ENCODE measurements at regions not wholly inside any gene's neighbourhood (a gene's known extent, or its start where the extent isn't known, plus 50 kb on each side); places are given as distances from the start of the nearest gene placed in this dataset.
A peak's percentile ranks its signal among the peaks of the same experiment; 100 is the strongest.
"Not testable (repeated sequence)": the region's sequence is repeated elsewhere in the genome, so short reads cannot be mapped to it uniquely, and the experiment has no call there.

DNA sequence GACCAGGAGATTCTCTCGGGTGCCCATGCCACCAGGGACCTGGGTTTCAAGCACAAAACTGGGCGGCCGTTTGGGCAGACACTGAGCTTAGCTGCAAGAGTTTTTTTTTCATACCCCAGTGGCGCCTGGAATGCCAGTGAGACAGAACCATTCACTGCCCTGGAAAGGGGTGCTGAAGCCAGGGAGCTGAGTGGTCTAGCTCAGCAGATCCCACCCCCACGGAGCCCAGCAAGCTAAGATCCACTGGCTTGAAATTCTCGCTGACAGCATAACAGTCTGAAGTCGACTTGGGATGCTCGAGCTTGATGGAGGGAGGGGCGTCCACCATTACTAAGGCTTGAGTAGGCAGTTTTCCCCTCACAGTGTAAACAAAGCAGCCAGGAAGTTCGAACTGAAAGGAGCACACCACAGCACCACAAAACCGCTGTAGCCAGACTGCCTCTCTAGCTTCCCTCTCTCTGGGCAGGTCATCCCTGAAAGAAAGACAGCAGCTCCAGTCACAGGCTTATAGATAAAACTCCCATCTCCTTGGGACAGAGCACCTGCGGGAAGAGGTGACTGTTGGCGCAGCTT, 157.7 kb downstream of the GIPC2 start:
- DNase-seq; ATAC-seq; intact Hi-C loops (cut with micrococcal nuclease): not testable (repeated sequence)

- intact Hi-C loops (cut with micrococcal nuclease): no loop called here
- ATAC-seq (no peak), DNase-seq (no peak)
Observed at GRCh38 chr1:78210175-78210574, 164.4 kb downstream of the GIPC2 start.

DNA sequence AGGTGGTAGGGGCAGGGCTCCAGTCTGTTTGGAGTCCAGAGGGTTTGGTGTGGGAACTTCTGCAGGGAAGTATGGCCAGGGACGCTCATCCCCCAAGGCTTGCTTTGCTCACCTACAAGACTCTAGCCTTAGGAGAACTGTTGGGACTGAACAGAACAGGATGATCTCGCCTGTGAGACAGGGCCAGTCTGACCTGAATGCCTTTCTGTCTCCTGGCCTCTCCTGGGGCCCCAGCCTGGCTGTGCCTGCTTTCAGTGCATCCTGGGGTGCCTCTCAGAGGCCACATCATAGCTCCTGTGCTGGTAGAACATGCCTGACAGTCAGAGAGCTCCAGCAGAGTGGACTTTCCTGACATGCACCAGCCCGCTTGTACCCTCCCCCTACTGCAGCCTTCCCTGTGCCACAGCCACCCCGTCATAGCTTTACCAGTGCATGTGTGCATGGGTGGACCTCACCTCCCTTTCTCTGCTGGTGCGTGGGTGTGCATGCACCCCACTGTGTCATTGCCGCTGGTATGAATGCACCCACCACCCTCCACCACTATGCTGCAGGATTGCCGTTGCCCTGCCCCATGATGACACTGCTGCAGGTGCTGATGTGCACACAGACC, 165.8 kb downstream of the GIPC2 start:
- DNase-seq (no peak), ATAC-seq (no peak)
- intact Hi-C loops (cut with micrococcal nuclease): no loop called here

DNA sequence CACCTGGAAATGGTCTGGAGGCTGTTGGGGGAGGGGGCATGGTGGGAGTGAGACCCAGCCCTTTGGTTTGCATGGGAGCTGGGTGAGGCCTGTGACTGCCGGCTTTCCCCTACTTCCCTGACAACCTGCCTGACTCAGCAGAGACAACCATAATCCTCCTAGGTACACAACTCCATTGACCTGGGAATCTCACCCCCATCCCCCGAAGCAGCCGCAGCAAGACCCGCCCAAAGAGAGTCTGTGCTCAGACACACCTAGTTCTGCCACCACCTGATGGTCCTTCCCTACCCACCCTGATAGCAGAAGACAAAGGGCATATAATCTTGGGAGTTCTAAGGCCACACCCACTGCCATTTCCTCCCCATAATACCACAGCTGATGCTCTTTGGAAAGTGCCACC, 168.6 kb downstream of the GIPC2 start:
- DNase-seq: no peak
- no peak for ATAC-seq

DNA sequence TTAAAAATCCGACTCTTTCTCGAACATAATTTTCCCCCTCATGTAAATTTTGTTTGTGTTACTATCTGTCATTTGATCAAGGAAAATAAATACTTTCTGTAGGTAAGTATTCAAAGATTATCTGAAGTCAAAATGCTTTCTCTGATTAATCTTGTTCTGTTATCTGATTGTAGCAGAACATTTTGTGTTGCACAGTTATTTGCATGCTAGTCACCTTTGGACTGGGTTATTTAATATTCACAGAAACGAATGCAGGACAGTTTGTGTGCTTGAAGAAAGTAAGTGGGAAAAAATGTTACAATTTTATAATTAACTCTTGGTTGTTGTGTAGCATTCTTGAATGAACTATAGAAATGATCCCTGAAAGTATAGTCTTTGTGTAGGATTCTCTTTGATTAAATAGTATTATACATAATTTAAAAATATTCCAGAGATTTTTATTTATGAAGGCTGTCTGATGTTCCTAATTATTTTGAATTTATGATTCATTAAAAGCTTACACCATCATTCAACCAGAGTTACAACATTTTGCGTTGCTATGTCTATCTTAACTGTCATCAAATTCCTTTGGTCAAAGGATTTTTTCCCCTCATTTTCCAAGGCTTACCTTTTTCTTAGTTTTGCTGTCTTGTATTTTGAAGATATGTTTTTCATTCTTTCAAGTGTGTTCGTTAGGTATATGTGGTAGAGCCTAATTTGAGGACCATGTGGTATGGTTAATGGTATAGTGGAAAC, 176.6 kb downstream of the GIPC2 start:
- intact Hi-C loops (cut with micrococcal nuclease): no loop called here
- ATAC-seq: no peak
- no peak for DNase-seq

More for the DNA sequence above, 168.6 kb downstream of the GIPC2 start:
- intact Hi-C loops (cut with micrococcal nuclease): no loop called here

DNA sequence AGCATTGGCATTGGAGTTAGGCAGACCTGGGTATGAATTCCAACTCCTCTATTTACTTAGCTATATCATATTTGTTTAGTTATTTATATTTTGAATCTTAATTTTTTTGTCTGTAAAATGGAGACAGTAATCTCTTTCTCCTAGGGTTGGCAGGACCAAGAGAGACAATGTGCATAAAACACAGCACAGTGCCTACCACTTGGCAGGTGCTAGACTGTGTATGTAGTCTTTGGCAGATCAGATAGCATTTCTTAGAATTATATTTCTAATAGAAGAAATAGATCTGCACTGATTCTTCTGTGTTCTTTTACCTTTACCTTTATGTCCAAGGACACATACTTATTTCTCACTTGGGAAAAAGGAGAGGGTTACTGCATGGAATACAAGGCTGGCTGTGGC, 177.2 kb downstream of the GIPC2 start:
- intact Hi-C loops (cut with micrococcal nuclease): no loop called here
- DNase-seq (no peak), ATAC-seq (no peak)

GRCh38 chr1:78223417-78224215, 177.8 kb downstream of the GIPC2 start:
- DNase-seq: no peak
- ATAC-seq: no peak
- intact Hi-C loops (cut with micrococcal nuclease): no loop called here

- no peak for DNase-seq
- ATAC-seq: no peak
Observed at GRCh38 chr1:78224246-78224785, 178.6 kb downstream of the GIPC2 start.

DNA sequence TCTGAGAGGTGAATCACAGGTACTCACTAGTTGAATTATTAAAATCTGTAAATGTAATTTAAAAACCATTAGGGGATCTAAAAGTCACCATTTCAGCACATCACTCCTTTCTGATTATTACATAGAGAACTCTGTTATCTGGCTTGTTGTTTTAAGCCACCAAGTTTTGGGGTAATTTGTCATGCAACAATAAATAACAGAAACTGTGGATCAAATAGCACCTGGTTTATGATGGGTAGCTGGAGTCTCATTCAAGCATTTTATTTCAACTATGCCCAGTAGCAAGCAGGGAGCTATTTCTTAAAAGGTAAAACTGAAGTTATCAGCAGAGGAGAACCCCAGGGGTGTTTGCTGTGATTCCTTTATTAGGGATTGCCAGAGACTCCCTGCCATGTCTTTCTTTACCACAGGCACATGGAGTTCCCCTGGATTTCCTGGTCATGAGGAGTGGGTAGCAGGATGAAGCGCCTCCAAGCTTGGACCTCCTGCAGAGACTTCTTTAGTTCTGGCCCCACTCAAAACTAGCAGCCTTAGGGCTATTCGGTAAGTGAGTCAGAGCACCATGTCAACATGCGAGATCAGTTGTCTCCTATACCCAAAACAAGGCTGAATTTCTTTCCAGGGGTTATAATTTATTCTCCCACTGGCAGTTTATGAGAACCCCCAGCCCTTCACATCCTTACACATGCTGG, 179.2 kb downstream of the GIPC2 start:
- intact Hi-C loops (cut with micrococcal nuclease): no loop called here
- ATAC-seq: no peak
- no peak for DNase-seq

More at GRCh38 chr1:78224246-78224785, 178.6 kb downstream of the GIPC2 start:
- intact Hi-C loops (cut with micrococcal nuclease): no loop called here

DNA sequence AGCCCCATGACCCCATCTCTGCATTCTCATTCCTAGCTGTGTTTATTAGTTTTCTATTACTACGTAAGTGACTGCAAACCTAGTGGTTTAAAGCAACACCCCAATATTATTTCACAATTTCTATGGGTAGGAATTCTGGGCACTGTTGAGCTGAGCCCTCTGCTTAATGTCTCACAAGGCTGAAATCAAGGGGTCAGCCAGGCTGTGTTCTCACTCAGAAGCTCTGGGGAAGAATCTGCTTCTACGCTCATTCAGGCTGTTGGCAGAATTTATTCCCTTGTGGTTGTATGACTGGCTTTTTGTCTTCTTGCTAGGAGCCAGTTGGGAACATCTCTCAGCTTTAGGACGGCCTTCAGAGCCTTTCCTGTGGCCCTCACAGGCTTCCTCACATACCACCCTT, 181.0 kb downstream of the GIPC2 start:
- intact Hi-C loops (cut with micrococcal nuclease): no loop called here
- ATAC-seq (peak; percentile 83), DNase-seq (no peak)

DNA sequence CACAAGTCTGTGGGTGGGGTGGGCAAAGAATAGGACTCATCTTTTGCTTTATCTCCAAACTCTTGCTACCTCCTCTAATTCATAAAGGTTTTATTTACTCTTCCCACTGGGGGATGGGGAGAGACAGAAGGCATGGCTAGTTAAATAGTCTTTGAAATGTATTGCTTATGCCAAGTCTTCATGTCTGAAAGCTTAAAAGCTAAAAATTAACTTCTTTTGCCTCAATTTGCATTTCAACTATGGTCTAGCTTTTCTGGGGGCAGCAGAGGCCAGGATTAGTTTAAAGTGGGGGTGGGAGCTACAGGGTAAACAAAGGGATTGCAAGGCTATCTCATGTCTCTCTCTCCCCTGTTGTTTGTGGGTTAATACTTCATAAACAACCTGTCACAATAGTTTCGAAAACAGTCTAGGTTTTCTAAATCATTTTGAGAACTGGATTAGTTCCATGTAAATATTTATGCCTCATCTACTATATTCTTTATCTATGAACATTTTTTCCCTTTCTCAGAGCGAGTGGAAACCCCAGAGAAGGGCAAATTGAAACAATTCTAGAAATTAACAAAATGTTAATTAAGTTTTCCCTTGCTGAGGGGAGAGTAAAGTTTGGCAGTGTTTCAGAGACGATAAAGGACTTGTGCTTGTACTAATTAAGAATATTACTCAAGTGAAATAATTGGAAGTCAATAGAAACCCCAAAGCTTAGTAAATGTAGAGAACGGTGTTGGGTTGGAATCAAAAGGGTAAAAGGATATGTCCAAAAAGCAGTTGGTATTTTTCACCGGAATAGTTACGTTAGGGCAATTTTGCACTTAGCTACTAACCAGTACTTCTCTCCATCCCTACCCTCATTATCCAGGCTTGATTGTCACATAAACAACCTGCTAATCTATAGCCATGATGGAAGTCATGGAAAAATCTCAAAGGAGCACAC, 182.2 kb downstream of the GIPC2 start:
- ATAC-seq (no peak), DNase-seq (no peak)
- intact Hi-C loops (cut with micrococcal nuclease): no loop called here

DNA sequence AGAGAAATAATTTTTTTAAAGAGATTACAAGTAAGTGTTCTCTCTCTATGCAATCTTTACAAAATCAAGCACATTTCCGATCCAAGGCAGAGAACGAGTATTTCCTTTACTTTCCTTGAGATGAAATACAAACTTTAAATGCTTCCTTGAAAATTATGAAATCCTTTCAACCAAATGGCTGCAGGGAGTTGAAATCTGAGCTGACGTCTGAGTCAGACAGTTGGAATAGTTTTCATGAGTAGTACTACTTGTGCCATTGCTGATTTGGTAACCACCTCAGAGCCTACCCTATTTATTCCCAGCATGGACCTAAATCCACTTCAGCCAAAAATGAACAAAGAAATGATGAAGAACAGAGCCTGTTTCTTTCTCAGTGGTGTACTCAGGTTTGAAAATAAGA, 183.6 kb downstream of the GIPC2 start:
- peak; percentile 87 for ATAC-seq

DNA sequence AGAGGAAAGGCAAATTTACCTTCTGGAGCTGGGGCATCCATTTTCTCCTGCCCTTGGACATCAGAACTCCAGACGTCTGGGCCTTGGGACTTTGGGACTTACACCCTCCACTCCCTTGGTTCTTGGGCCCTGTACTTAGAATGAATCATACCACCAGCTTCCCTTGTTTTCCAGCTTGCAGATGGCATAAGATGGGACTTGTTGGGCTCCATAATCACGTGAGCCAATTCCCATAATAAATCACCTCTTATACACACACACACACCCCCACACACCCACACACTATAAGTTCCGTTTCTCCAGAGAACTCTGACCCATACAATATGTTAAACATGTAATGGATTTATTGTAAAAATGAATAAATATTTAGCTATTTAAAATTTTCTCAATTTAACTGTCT, 185.7 kb downstream of the GIPC2 start:
- ATAC-seq (no peak), DNase-seq (no peak)
- intact Hi-C loops (cut with micrococcal nuclease): no loop called here

More for the DNA sequence above, 183.6 kb downstream of the GIPC2 start:
- intact Hi-C loops (cut with micrococcal nuclease): no loop called here
- no peak for DNase-seq

GRCh38 chr1:78231894-78232293, 186.1 kb downstream of the GIPC2 start:
- DNase-seq (no peak), ATAC-seq (no peak)
- intact Hi-C loops (cut with micrococcal nuclease): no loop called here

DNA sequence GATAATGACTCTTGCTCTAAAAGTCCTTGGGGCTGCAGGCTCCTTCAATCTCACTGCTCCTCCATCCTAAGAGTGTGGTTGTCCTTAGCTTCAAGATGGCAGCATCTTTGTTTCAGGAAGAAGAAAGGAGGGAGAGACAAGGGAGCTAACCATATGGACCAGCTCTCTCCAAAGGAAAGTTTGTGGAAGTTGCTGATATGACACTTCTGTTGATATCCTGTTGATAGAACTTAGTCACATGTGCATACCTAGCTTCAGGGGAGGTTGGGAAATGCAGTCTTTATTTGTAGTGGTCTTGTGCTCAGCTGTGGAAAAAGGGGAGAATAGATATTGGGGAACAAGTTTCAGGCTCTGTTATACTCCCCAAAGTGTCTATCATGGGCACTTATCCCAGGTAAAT, 186.9 kb downstream of the GIPC2 start:
- DNase-seq: no peak
- no peak for ATAC-seq
- intact Hi-C loops (cut with micrococcal nuclease): no loop called here

- DNase-seq (no peak), ATAC-seq (no peak)
- intact Hi-C loops (cut with micrococcal nuclease): no loop called here
Observed at GRCh38 chr1:78234496-78234895, 188.7 kb downstream of the GIPC2 start.

- intact Hi-C loops (cut with micrococcal nuclease): no loop called here
- no peak for DNase-seq
Observed at GRCh38 chr1:78236716-78237115, 190.9 kb downstream of the GIPC2 start.

DNA sequence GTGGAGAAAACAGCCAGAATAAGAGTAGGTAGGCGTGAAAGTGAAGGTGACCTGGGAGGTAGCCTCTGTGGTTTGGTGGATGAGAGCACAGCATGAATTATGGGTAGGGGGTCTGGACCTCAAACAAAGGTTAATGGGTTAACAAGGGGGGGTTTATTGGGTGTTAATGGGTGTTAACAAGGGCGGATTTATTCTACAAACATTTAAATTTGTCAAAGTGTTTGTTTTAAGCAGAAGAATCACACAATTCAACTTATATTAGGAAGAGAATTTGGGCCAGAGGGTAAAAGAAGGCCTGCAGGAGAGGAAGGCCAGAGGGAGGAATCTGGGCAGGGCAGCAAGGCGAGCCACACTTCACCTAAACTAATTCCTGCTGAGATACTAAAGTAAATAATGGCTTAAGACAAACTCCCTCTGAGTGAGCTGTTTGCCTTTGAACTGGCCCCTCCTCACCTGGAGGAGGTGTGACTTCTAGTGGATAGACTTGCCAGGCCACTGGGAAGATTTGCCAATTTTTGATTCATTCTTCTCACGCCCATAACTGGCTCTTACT, 191.7 kb downstream of the GIPC2 start:
- ATAC-seq: no peak
- intact Hi-C loops (cut with micrococcal nuclease): no loop called here
- DNase-seq: no peak

More at GRCh38 chr1:78236716-78237115, 190.9 kb downstream of the GIPC2 start:
- ATAC-seq: no peak

All from left ventricle myocardium superior (tissue), 1 donor.